ENCODE measurements at regions not wholly inside any gene's neighbourhood (a gene's known extent, or its start where the extent isn't known, plus 50 kb on each side); places are given as distances from the start of the nearest gene placed in this dataset.

DNA sequence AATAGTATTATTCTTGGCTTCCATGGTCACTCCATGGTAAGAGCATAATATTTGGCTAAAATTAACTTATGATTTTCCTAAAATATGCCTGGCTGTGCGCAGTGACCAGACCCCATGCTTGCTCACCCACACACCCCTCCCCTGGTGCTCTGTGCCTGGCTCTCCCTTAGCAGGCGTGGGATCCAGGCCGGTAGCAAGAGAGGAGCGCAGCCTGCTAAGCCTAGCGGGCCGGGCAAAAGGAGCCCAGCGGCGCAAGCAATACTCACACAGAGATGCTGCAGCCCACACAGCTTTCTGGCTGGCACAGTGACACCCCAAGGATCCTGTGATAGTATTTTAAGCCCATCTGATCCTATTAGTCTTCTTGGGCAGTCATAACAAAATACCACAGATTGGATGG is 79.8 kb upstream of the EYS start:
- no peak for DNase-seq (ENCODE audit: low read depth)
- TF ChIP-seq, protein P1, sequence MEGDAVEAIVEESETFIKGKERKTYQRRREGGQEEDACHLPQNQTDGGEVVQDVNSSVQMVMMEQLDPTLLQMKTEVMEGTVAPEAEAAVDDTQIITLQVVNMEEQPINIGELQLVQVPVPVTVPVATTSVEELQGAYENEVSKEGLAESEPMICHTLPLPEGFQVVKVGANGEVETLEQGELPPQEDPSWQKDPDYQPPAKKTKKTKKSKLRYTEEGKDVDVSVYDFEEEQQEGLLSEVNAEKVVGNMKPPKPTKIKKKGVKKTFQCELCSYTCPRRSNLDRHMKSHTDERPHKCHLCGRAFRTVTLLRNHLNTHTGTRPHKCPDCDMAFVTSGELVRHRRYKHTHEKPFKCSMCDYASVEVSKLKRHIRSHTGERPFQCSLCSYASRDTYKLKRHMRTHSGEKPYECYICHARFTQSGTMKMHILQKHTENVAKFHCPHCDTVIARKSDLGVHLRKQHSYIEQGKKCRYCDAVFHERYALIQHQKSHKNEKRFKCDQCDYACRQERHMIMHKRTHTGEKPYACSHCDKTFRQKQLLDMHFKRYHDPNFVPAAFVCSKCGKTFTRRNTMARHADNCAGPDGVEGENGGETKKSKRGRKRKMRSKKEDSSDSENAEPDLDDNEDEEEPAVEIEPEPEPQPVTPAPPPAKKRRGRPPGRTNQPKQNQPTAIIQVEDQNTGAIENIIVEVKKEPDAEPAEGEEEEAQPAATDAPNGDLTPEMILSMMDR (IDR thresholded peaks at IDR 0.05; ENCODE audit: control insufficient read depth, insufficient read depth, low read depth, low read length, missing control alignments), result no peak
- no peak overlapping the region for H3K4me3 ChIP-seq (ENCODE audit: control insufficient read depth, low read depth, low read length)

DNA sequence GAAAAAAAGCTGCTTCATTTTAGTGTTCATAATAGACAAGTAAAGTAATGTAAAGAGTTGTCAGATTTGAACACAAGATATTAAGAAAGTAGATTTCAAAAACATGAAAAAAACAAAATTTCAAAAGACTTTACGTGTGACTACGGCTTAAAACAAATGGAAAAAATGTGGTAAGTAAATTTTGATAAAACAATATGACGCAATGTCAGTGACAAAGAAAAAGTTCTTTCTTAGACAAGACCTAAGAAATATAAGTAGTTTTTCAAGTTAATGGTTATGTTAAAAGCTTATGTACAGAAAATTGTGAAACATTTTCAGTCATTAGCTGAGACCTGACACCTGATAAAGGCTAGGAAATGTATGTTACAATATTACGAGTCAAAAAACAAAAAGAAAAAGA is 73.7 kb upstream of the EYS start:
- TF ChIP-seq, protein P1 (IDR thresholded peaks at IDR 0.05; ENCODE audit: control insufficient read depth, insufficient read depth, low read depth, low read length, missing control alignments), result no peak
- no peak overlapping the region for H3K4me3 ChIP-seq (ENCODE audit: control insufficient read depth, low read depth, low read length)
- DNase-seq (ENCODE audit: low read depth), result no peak

DNA sequence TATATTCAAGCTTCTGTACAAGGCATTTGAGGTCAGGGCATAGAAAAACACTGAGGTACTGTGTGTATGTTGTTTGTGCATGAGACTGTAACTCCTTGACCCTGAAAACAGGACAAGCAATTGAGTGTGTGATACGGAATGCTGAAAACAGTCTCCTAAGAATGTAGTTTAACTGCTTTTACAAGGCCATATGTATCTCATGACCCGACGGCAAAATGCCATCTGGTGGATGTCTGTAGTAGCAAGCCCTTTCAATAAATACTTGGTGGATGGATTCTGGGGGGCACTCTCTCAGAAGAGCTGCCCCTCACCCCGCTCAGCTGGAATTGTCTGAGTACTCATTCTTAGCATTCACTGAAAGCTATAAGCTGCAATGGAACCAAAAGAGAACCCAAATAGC is 69.3 kb upstream of the EYS start:
- DNase-seq (ENCODE audit: low read depth), result no peak
- TF ChIP-seq, protein P1 (IDR thresholded peaks at IDR 0.05; ENCODE audit: control insufficient read depth, insufficient read depth, low read depth, low read length, missing control alignments), result no peak
- H3K4me3 ChIP-seq (ENCODE audit: control insufficient read depth, low read depth, low read length), result no peak overlapping the region

DNA sequence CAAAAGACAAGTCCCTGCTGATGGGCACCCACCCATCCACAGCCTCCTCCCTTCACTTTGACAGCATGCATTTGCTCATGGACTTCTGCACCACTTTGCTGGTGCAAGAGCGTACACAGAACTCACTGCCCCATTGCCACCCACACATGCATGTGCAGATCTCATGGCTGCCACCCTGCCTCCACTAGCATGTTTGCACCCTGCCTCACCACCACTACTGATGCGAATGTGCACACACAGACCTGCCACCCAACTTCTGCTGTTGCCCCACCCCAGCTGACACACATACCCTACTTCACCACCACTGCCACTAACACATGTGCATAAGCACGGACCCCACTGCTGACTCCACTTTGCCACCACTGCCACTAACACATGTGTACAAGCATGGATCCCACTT is 64.9 kb upstream of the EYS start:
- TF ChIP-seq, protein P1 (IDR thresholded peaks at IDR 0.05; ENCODE audit: control insufficient read depth, insufficient read depth, low read depth, low read length, missing control alignments), result no peak
- no peak overlapping the region for H3K4me3 ChIP-seq (ENCODE audit: control insufficient read depth, low read depth, low read length)
- no peak for DNase-seq (ENCODE audit: low read depth)

DNA sequence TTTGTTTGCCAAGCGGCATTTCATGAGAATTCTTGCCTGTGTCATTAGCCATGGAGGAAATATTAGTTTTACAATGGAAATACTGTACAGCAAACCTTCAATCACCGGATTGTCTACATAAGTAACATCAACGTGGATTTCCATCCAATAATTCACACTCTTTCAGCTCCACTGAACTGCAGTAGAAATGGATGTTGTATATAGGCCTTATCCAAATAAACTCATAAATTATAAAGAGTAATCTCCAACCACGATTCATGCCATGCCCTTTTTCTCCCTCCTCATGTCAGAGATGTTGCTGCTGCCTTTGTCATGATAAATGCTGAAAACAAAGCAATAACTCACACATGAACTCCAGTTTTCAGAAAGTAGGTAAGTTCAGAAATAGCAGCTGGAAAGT is 54.9 kb upstream of the EYS start:
- TF ChIP-seq, protein P1 (IDR thresholded peaks at IDR 0.05; ENCODE audit: control insufficient read depth, insufficient read depth, low read depth, low read length, missing control alignments), result no peak
- no peak overlapping the region for H3K4me3 ChIP-seq (ENCODE audit: control insufficient read depth, low read depth, low read length)

DNA sequence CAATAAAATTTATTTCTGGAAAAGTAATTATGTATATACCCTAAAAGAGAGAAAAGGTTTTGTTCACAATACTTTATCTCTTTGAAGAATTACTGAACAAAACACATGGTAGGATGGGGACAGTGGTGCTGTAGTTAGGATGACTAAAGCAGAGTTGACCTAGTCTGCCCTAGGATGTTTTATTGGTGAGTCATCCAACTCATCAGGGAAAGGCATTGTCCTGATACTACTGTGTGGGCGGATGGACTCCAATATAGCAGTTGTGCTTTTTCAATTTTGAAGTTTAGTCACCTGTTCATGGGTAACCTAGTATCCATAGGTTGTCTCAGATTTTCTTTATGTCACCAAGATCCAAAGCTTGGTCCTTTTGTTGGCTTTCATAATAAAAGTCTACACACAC is 53.3 kb upstream of the EYS start:
- TF ChIP-seq, protein P1 (IDR thresholded peaks at IDR 0.05; ENCODE audit: control insufficient read depth, insufficient read depth, low read depth, low read length, missing control alignments), result no peak
- no peak overlapping the region for H3K4me3 ChIP-seq (ENCODE audit: control insufficient read depth, low read depth, low read length)
- no peak for DNase-seq (ENCODE audit: low read depth)

More for the DNA sequence above, 54.9 kb upstream of the EYS start:
- no peak for DNase-seq (ENCODE audit: low read depth)

All from AG09309 (cell line).